GM12874 (cell line): ENCODE measurements at regions not wholly inside any gene's neighbourhood (a gene's known extent, or its start where the extent isn't known, plus 50 kb on each side); places are given as distances from the start of the nearest gene placed in this dataset.

Experiments
- TF ChIP-seq, protein P1 (sequence below): IDR thresholded peaks from 2 replicates; pipeline ENCODE4 v1.5.1; 2011; ENCODE audit warnings: low read depth, mild to moderate bottlenecking, control low read depth, low read length, moderate library complexity; ENCODE audit not compliant: insufficient read depth

GRCh38 chr14:21863289-21863688 is 189.7 kb upstream of the OR4E1 start:
- TF ChIP-seq, protein P1, sequence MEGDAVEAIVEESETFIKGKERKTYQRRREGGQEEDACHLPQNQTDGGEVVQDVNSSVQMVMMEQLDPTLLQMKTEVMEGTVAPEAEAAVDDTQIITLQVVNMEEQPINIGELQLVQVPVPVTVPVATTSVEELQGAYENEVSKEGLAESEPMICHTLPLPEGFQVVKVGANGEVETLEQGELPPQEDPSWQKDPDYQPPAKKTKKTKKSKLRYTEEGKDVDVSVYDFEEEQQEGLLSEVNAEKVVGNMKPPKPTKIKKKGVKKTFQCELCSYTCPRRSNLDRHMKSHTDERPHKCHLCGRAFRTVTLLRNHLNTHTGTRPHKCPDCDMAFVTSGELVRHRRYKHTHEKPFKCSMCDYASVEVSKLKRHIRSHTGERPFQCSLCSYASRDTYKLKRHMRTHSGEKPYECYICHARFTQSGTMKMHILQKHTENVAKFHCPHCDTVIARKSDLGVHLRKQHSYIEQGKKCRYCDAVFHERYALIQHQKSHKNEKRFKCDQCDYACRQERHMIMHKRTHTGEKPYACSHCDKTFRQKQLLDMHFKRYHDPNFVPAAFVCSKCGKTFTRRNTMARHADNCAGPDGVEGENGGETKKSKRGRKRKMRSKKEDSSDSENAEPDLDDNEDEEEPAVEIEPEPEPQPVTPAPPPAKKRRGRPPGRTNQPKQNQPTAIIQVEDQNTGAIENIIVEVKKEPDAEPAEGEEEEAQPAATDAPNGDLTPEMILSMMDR, result no peak

DNA sequence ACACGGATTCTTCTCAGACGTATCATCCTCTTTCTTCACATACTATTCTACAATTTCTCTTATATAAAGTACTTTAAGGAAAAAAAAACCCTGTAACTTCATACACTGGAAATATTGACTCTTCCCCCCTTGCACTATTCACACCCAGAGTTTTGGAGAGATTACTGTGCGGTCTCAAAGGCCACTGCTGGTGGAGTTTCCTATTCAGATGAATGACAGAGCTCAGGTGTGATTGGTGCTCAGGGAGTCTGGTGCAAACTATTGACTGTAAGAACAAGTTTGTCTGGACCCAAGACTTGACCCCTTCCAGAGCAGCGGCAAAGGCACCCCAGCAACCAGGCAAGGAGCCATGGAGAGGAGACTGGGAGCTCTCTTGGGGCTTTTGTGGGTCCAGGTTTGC is 187.5 kb upstream of the OR4E1 start:
- TF ChIP-seq, protein P1, result no peak

GRCh38 chr14:21860172-21860571 is 186.6 kb upstream of the OR4E1 start:
- TF ChIP-seq, protein P1, result peak; percentile 50; the same call in 1 of the 2 replicates

- TF ChIP-seq, protein P1, result no peak
These were observed 179.2 kb upstream of the OR4E1 start for GRCh38 chr14:21852775-21853174.

DNA sequence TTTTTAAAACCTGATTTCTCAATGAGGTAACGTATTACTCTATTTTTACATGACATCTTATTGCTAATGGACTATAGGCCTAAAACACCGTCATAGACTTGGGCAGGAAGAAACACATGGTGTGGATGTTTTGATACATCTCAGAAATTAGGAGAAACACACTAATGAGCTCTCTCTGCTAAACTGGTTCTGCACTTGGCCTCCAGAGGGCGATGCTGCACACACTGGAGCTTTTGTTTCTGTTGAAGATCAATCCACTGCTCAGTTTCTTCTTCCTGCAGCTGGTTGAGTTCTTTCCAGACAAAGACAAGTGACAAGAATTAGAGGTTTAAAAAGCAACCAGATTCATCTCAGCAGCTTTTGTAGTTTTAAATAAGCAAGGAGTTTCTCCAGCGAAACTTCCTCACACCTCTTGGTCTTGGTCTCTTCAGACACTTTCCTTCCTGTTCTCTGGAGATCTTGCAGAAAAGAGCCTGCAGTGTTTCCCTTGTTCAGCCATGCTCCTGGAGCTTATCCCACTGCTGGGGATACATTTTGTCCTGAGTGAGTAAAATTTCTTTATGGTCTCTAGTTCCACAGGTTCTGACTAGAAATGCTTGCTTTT is 178.5 kb upstream of the OR4E1 start:
- TF ChIP-seq, protein P1, result peak; percentile 84

- TF ChIP-seq, protein P1, result peak; percentile 74; the same call in 1 of the 2 replicates
These were observed 172.7 kb upstream of the OR4E1 start for GRCh38 chr14:21846227-21846885.

DNA sequence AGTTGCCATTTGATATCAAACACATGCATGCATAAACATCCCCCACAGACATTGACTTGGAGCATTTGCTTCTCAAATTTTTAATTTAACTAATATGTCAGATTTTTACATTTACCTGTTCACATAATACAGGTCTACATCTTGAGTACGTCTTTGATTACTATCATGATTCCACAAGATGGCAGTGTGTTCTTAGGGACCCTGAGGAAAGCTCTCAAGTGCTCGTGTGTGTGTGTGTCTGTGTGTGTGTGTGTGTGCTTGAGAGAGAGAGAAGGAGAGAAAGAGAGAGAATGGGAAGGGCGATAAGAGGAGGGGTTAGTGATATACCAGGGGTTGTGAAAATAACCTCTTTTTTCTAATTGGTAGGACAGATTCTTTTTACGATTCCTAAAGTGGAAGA is 167.1 kb upstream of the OR4E1 start:
- TF ChIP-seq, protein P1, result no peak
